CD4-positive, CD25-positive, alpha-beta regulatory T cell (primary cell): ENCODE measurements at regions not wholly inside any gene's neighbourhood (a gene's known extent, or its start where the extent isn't known, plus 50 kb on each side); places are given as distances from the start of the nearest gene placed in this dataset.

Source experiments
- ATAC-seq, 2 donors: fragments of 150-1000 bp; cut with Tn5 transposase; one replicate each; pipeline ENCODE4 v1.10.0; 2021; ENCODE audit warnings: low read depth in 2 of 2, moderate number of reproducible peaks in 2 of 2, moderate library complexity in 1 of 2
- DNase-seq, 3 donors: peaks; one replicate each; pipeline versions ENCODE4 v3.0.0 to v3.0.0-alpha.2; 2012 to 2022; ENCODE audit warnings: mixed read lengths in 1 of 3
- H3K27ac ChIP-seq: one replicate; pipeline ENCODE4 v1.7.0; 2013; ENCODE audit warnings: mild to moderate bottlenecking, low read length; ENCODE audit not compliant: insufficient read depth, poor library complexity, severe bottlenecking
- H3K27me3 ChIP-seq: one replicate; pipeline ENCODE4 v1.7.0; 2013; ENCODE audit warnings: low read length; ENCODE audit not compliant: control insufficient read depth, insufficient read depth
- H3K36me3 ChIP-seq: one replicate; pipeline ENCODE4 v1.7.0; 2013; ENCODE audit warnings: mild to moderate bottlenecking, low read length, moderate library complexity; ENCODE audit not compliant: control insufficient read depth, insufficient read depth
- H3K4me1 ChIP-seq: 2 replicates; pipeline ENCODE4 v1.7.0; 2013; ENCODE audit warnings: mild to moderate bottlenecking, low read length; ENCODE audit not compliant: insufficient read depth, control insufficient read depth, poor library complexity, severe bottlenecking
- H3K4me3 ChIP-seq: one replicate; pipeline ENCODE4 v1.7.0; 2013; ENCODE audit warnings: low read depth, mild to moderate bottlenecking, low read length, moderate library complexity
- H3K9me3 ChIP-seq, 2 experiments: 1 replicate in 1 of 2; 2 replicates in 1 of 2; pipeline ENCODE4 v1.7.0; 2013; ENCODE audit warnings: low read length in 2 of 2, mild to moderate bottlenecking in 1 of 2, moderate library complexity in 1 of 2; ENCODE audit not compliant: control insufficient read depth in 2 of 2
- H3K27ac Mint-ChIP-seq, 3 donors: one replicate each; pipeline ENCODE4 v1.8.0; 2020 to 2022; ENCODE audit warnings: mild to moderate bottlenecking in 3 of 3, mixed read lengths in 3 of 3, moderate library complexity in 2 of 3
- H3K27me3 Mint-ChIP-seq: one replicate; pipeline ENCODE4 v1.8.0; 2022; ENCODE audit warnings: mild to moderate bottlenecking, mixed read lengths
- H3K36me3 Mint-ChIP-seq: one replicate; pipeline ENCODE4 v1.8.0; 2020; ENCODE audit warnings: mixed read lengths
- H3K4me1 Mint-ChIP-seq, 4 donors: one replicate each; pipeline ENCODE4 v1.8.0; 2020 to 2022; ENCODE audit warnings: mixed read lengths in 4 of 4, mild to moderate bottlenecking in 1 of 4
- H3K4me3 Mint-ChIP-seq, 4 donors: one replicate each; pipeline ENCODE4 v1.8.0; 2020 to 2022; ENCODE audit warnings: mild to moderate bottlenecking in 4 of 4, mixed read lengths in 4 of 4, moderate library complexity in 3 of 4
- H3K9me3 Mint-ChIP-seq, 7 donors: one replicate each; pipeline ENCODE4 v1.8.0; 2020 to 2022; ENCODE audit warnings: mixed read lengths in 7 of 7, mild to moderate bottlenecking in 3 of 7, moderate library complexity in 2 of 7

- Histone ChIP-seq H3K4me1 (no peaks in the 10 kb centered on the region), H3K27me3 (no peaks in the 10 kb centered on the region), H3K36me3 (no peaks in the 10 kb centered on the region), H3K4me3 (no peak overlapping the region), H3K27ac (no peak overlapping the region), H3K9me3 (no peaks in the 10 kb centered on the region)
- Mint-ChIP-seq H3K27me3 (peaks cover 4% of the 10 kb centered on the region), H3K9me3 (peaks cover 0 to 9% (median 0%) of the 10 kb centered on the region in 7 donors), H3K4me3 (no peak overlapping the region), H3K4me1 (no peaks in the 10 kb centered on the region), H3K27ac (no peak overlapping the region), H3K36me3 (no peaks in the 10 kb centered on the region)
- no peak for DNase-seq
- no peak for ATAC-seq
These were observed 92.6 kb downstream of the OLFM4 start for GRCh38 chr13:53121131-53121773.

GRCh38 chr13:53121919-53122318 lies 93.3 kb downstream of the OLFM4 start:
- H3K9me3 Mint-ChIP-seq, result peaks cover 0 to 8% (median 0%) of the 10 kb centered on the region in 7 donors
- Histone ChIP-seq H3K36me3 (no peaks in the 10 kb centered on the region), H3K9me3 (no peaks in the 10 kb centered on the region), H3K27me3 (no peaks in the 10 kb centered on the region), H3K27ac (no peak overlapping the region), H3K4me3 (no peak overlapping the region), H3K4me1 (no peaks in the 10 kb centered on the region)
- H3K4me3 Mint-ChIP-seq, result no peak overlapping the region
- H3K27me3 Mint-ChIP-seq, result peaks cover 4% of the 10 kb centered on the region
- H3K36me3 Mint-ChIP-seq, result no peaks in the 10 kb centered on the region
- H3K27ac Mint-ChIP-seq, result no peak overlapping the region
- no peaks in the 10 kb centered on the region for H3K4me1 Mint-ChIP-seq
- no peak for DNase-seq
- ATAC-seq, result no peak

- Mint-ChIP-seq H3K27ac (no peak overlapping the region), H3K4me1 (no peaks in the 10 kb centered on the region), H3K36me3 (no peaks in the 10 kb centered on the region), H3K4me3 (no peak overlapping the region), H3K27me3 (peaks cover 4% of the 10 kb centered on the region), H3K9me3 (peaks cover 0 to 2% (median 0%) of the 10 kb centered on the region in 7 donors)
- Histone ChIP-seq H3K4me1 (no peaks in the 10 kb centered on the region), H3K36me3 (no peaks in the 10 kb centered on the region), H3K4me3 (no peak overlapping the region), H3K9me3 (no peaks in the 10 kb centered on the region), H3K27ac (no peak overlapping the region), H3K27me3 (no peaks in the 10 kb centered on the region)
- no peak for DNase-seq
- ATAC-seq, result no peak
These were observed 94.9 kb downstream of the OLFM4 start for GRCh38 chr13:53123536-53123935.

DNA sequence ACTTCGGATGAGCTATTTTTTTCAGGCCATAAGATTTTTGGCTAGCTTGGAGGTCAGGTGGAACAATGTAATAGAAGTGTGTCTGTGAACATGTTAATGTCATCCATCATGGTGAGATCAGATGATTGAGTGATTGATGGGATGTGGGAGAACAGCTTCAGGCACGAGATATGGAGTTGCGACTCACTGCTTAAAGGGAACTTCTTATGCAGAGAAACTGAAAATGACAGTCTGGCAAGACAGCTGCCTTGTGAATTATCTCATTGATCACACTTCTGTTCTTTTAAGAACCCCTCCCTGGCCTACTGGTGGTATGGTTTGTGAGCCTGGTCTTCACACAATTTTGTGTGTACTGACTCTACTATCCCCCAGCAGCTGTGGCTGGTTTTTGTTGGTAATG lies 96.0 kb downstream of the OLFM4 start:
- no peak for DNase-seq
- Mint-ChIP-seq H3K27me3 (peaks cover 4% of the 10 kb centered on the region), H3K9me3 (no peaks in the 10 kb centered on the region), H3K36me3 (no peaks in the 10 kb centered on the region), H3K27ac (no peak overlapping the region), H3K4me3 (no peak overlapping the region), H3K4me1 (no peaks in the 10 kb centered on the region)
- H3K27ac ChIP-seq, result no peak overlapping the region
- ATAC-seq, result no peak
- H3K4me1 ChIP-seq, result no peaks in the 10 kb centered on the region
- no peaks in the 10 kb centered on the region for H3K9me3 ChIP-seq
- no peaks in the 10 kb centered on the region for H3K36me3 ChIP-seq
- no peak overlapping the region for H3K4me3 ChIP-seq
- no peaks in the 10 kb centered on the region for H3K27me3 ChIP-seq

- no peaks in the 10 kb centered on the region for H3K9me3 ChIP-seq
- Mint-ChIP-seq H3K4me3 (no peak overlapping the region), H3K27me3 (peaks cover 4% of the 10 kb centered on the region), H3K9me3 (no peaks in the 10 kb centered on the region), H3K27ac (no peak overlapping the region), H3K4me1 (no peaks in the 10 kb centered on the region), H3K36me3 (no peaks in the 10 kb centered on the region)
- DNase-seq (no peak), ATAC-seq (no peak)
- H3K36me3 ChIP-seq, result no peaks in the 10 kb centered on the region
- H3K4me3 ChIP-seq, result no peak overlapping the region
- no peak overlapping the region for H3K27ac ChIP-seq
- no peaks in the 10 kb centered on the region for H3K4me1 ChIP-seq
- H3K27me3 ChIP-seq, result no peaks in the 10 kb centered on the region
These were observed 98.2 kb downstream of the OLFM4 start for GRCh38 chr13:53126841-53127245.

DNA sequence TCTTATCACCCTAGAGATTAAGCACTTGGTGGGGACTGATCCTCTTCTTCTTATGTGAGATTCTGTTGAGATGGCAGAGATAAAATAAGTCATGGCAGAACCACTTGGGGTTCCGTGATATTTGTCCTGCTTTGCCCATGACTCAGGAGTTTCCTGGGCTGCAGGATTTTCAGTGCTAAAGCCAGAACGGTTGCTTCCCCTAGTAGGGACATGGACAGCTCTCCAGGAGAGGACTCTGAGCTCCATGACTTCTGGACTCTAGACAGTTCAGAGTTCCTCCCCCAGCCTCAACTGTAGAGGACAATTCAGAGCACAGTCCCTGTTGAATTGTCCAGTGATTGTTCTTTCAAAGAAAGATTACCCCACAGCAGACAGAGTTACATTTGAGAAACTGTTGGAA lies 98.8 kb downstream of the OLFM4 start:
- Histone ChIP-seq H3K27ac (no peak overlapping the region), H3K4me1 (no peaks in the 10 kb centered on the region), H3K27me3 (no peaks in the 10 kb centered on the region), H3K4me3 (no peak overlapping the region), H3K9me3 (no peaks in the 10 kb centered on the region), H3K36me3 (no peaks in the 10 kb centered on the region)
- ATAC-seq, result no peak
- no peaks in the 10 kb centered on the region for H3K9me3 Mint-ChIP-seq
- H3K36me3 Mint-ChIP-seq, result no peaks in the 10 kb centered on the region
- no peak overlapping the region for H3K27ac Mint-ChIP-seq
- no peaks in the 10 kb centered on the region for H3K4me1 Mint-ChIP-seq
- no peak overlapping the region for H3K4me3 Mint-ChIP-seq
- no peak for DNase-seq
- H3K27me3 Mint-ChIP-seq, result peaks cover 4% of the 10 kb centered on the region

DNA sequence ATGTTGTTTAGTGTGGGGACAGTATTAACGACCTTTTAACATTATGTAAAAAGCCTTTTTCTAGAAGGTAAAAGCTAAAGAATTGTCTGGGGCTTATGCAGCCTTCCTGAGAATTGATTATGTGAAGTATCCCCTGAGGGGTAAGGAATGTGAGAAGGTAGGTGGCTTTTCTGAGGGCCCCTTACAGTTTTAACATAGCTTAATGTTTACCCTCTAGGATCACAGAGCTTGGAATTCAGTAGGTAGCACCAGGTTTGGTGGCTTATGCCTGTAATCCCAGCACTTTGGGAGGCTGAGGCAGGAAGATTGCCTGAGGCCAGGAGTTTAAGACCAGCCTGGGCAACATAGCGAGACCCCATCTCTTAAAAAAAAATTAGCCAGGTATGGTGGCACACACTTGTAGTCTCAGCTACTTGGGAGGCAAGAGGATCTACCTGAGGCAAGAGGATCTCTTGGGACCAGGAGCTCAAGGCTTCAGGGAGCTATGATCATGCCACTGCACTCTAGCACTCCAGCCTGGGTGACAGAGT lies 101.3 kb downstream of the OLFM4 start:
- no peak for DNase-seq
- peaks cover 0 to 2% (median 0%) of the 10 kb centered on the region in 7 donors for H3K9me3 Mint-ChIP-seq
- Histone ChIP-seq H3K27me3 (no peaks in the 10 kb centered on the region), H3K4me1 (no peaks in the 10 kb centered on the region), H3K36me3 (no peaks in the 10 kb centered on the region), H3K27ac (no peak overlapping the region), H3K4me3 (no peak overlapping the region), H3K9me3 (no peaks in the 10 kb centered on the region)
- H3K4me1 Mint-ChIP-seq, result no peaks in the 10 kb centered on the region
- no peaks in the 10 kb centered on the region for H3K36me3 Mint-ChIP-seq
- H3K4me3 Mint-ChIP-seq, result no peak overlapping the region
- no peak overlapping the region for H3K27ac Mint-ChIP-seq
- ATAC-seq, result no peak
- peaks cover 4% of the 10 kb centered on the region for H3K27me3 Mint-ChIP-seq

- Histone ChIP-seq H3K27ac (no peak overlapping the region), H3K27me3 (no peaks in the 10 kb centered on the region), H3K9me3 (no peaks in the 10 kb centered on the region), H3K36me3 (no peaks in the 10 kb centered on the region), H3K4me1 (no peaks in the 10 kb centered on the region), H3K4me3 (no peak overlapping the region)
- no peak for DNase-seq
- peaks cover 4% of the 10 kb centered on the region for H3K27me3 Mint-ChIP-seq
- peaks cover 0 to 2% (median 0%) of the 10 kb centered on the region in 7 donors for H3K9me3 Mint-ChIP-seq
- H3K27ac Mint-ChIP-seq, result no peak overlapping the region
- H3K4me3 Mint-ChIP-seq, result no peak overlapping the region
- no peaks in the 10 kb centered on the region for H3K36me3 Mint-ChIP-seq
- no peak for ATAC-seq
- no peaks in the 10 kb centered on the region for H3K4me1 Mint-ChIP-seq
These were observed 102.7 kb downstream of the OLFM4 start for GRCh38 chr13:53131361-53131760.
